ENCODE measurements at regions not wholly inside any gene's neighbourhood (a gene's known extent, or its start where the extent isn't known, plus 50 kb on each side); places are given as distances from the start of the nearest gene placed in this dataset.
"Not testable (repeated sequence)": the region's sequence is repeated elsewhere in the genome, so short reads cannot be mapped to it uniquely, and the experiment has no call there.

DNA sequence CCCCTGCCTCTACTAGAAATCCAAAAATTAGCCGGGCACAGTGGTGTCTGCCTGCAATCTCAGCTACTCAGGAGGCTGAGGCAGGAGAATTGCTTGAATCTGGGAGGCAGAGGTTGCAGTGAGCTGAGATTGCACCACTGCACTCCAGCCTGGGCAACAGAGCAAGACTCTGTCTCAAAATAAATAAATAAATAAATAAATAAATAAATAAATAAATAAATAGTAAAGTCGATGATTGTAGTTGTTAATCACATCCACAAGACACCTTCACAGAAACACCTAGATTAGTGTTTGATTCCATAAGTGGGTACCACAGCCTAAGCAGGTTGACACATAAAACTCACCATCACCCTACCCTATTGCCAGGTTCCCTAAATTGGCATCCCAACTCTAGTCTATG lies 1199.0 kb downstream of the TYW1 start:
- not testable (repeated sequence) for DNase-seq

GRCh38 chr7:68200051-68200670 lies 1203.5 kb downstream of the TYW1 start:
- no peak for DNase-seq

DNA sequence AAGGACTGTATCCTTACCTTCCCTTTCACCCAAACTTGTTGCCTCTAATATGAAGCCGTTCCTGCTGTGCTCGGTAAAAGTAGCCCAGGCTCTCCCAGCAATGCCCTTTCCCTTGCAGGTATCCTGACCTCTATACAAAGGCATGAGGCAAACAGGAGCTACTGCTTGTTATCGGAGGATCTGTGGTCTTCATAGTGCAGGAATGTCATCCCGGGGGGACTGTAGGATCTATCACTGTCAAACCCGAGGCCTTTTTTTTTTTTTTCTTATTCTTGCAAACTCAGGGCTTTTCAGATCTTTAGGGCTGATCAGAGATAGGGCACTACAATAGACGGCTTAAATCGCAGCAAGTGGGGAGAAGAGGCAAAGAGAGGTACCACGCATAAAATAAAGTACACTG lies 1206.6 kb downstream of the TYW1 start:
- DNase-seq: no peak

GRCh38 chr7:68205826-68206225 lies 1209.2 kb downstream of the TYW1 start:
- DNase-seq: no peak

GRCh38 chr7:68206946-68207485 lies 1210.4 kb downstream of the TYW1 start:
- no peak for DNase-seq

DNA sequence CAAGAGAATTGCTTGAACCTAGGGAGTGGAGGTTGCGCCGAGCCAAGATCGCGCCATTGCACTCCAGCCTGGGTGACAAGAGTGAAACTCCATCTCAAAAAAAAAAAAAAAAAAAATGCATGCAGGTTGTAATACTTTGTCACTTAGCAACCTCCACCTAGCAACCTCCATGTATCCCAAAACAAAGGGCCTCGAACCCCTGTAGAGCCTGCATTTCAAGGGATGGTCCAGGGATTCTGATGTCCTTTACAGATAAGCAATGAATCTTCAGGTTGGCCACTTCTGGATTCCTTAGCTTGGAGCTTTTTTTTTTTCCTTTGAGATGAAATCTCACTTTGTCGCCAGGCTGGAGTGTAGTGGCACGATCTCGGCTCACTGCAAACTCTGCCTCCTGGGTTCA lies 1211.0 kb downstream of the TYW1 start:
- no peak for DNase-seq

- no peak for DNase-seq
Measured at GRCh38 chr7:68209486-68209885, 1212.9 kb downstream of the TYW1 start.

GRCh38 chr7:68213838-68214237 lies 1217.2 kb downstream of the TYW1 start:
- no peak for DNase-seq

DNA sequence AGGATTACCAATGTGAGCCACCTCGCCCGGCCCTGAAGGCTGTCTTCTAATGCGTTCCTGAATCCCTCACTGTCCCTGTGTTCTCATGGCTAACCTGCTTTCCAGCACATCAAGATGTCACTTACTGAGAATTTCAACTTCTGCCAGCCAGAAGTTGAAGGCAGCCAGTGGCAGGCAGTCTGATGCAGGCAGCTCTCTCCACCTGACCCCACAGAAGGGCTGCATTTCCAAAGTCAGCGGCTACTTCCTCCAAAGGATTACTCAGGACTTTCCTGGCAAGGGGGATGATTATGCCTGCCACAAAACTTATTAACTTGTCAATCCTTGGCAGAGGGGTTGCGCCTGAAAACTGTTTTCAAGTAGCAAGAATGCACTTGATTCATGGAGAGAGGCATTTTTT lies 1219.4 kb downstream of the TYW1 start:
- DNase-seq: no peak

DNA sequence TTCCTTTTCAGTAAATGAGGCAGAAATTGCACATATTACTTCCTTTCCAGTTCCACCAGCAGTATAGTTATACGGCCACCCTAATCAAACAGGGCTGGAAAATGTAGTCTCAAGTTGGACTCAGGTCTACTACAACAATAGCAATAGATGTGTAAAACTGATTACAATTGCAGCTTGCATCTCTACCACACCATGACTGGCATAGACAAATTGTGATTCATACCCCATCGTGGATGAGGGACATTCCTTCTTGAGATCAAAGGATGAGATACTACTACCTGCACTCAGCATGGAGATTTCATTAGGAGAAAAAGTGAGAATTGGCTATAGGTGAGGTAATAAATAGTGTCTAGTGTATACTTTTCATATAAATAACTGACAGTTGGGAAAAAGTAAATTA lies 1220.8 kb downstream of the TYW1 start:
- no peak for DNase-seq

GRCh38 chr7:68218461-68218860 lies 1221.8 kb downstream of the TYW1 start:
- no peak for DNase-seq

GRCh38 chr7:68222311-68222710 lies 1225.7 kb downstream of the TYW1 start:
- no peak for DNase-seq

DNA sequence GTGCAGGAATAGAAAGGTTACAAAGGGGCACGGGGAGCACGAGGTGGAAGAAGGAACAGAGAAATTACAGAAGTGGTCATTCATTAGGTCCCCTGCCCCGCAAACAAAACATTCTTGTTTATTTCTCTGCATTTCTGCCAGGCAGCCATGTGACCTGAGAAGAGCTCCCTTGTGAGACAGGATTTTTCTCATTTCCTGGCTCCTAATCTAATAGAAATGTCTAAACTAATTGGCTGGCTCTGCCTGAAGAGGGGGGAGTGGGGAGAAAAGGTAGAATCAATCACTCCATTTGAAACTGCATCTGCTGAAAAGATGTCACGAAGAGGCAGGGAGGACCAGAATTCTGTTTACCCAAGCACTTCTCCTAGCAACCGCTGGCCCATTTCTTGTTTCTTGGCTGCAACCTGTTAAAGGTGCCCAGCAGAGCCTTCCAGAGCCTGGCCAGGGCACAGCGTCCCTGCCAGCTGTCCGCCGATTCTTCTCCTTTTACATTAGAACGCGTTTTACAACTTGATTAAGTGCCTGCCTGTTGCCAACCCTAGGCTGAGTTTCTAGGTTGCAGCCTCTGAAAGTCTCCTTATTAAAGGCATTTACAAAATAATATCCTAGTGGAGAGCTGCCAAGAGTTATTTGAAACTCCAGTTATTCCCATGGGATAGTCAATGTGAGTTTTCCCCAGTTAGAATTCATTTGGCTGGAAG lies 1227.6 kb downstream of the TYW1 start:
- no peak for DNase-seq

DNA sequence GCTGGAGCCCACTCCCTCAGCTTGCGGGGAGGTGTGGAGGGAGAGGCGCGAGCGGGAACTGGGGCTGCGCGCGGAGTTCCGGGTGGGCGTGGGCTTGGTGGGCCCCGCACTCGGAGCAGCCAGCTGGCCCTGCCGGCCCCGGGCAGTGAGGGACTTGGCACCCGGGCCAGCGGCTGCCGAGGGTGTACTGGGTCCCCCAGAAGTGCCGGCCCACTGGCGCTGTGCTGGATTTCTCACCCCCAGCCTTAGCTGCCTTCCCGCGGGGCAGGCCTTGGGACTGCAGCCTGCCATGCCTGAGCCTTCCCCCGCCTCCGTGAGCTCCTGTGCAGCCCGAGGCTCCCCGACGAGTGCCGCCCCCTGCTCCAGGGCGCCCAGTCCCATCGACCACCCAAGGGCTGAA lies 1234.4 kb downstream of the TYW1 start:
- not testable (repeated sequence) for DNase-seq

DNA sequence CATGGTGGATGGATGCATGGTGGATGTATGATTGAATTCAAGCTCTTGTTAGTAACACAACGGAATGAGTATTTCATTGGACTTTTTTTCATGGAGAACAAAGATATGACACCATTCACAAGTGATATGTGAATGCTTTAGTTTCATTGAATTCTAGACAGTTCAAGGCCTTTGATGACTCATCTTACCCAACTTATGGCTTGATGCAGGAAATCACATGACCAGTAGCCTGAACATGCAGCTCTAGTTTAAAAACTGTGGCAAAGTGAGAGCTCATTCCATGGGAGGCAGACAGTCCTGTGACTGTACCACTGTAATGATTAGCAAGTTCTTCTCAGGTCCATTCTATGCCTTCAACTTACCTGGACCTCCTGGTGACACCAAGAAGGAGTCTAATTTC lies 1239.3 kb downstream of the TYW1 start:
- no peak for DNase-seq

GRCh38 chr7:68238204-68238805 lies 1241.7 kb downstream of the TYW1 start:
- no peak for DNase-seq

- no peak for DNase-seq
Measured at GRCh38 chr7:68243128-68243527, 1246.5 kb downstream of the TYW1 start.

- no peak for DNase-seq
Measured at GRCh38 chr7:68244389-68244788, 1247.8 kb downstream of the TYW1 start.

- no peak for DNase-seq
Measured at GRCh38 chr7:68245688-68246087, 1249.1 kb downstream of the TYW1 start.

- no peak for DNase-seq
Measured at GRCh38 chr7:68246189-68246633, 1249.6 kb downstream of the TYW1 start.

DNA sequence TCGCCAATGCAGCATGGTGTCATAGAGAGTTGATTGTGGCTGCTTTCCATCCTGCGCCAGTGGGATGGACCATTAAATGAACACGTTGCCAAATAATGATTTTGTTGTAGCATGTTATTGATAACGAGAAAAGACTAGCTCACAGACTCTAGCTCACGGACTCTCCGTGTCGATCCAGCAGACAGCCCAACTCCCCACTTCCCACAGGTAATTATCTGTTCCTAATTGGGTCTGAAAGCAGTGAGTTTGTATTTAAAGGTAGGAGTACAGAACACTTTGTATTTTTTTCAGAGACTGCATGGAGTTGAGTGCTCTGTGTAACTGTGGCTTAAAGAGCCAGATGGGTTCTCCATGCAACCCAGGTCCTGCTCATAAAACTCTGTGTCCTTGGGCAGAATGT lies 1250.5 kb downstream of the TYW1 start:
- DNase-seq: no peak

DNA sequence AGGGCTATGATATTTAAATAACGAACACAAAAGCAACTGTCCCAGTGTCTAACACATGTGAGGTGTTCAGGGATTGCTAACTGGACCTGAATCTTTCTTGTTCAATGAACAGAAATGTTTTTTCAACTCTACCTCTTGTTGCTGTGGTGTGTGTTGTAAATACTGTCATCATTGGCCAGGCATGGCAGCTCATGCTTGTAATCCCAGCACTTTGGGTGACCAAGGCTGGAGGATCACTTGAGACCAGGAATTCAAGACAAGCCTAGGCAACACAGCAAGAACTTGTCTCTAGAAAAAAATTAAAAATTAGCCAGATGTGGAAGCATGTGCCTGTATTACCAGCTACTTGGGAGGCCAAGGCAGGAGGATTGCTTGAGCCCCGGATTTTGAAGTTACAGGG lies 1250.9 kb downstream of the TYW1 start:
- no peak for DNase-seq

DNA sequence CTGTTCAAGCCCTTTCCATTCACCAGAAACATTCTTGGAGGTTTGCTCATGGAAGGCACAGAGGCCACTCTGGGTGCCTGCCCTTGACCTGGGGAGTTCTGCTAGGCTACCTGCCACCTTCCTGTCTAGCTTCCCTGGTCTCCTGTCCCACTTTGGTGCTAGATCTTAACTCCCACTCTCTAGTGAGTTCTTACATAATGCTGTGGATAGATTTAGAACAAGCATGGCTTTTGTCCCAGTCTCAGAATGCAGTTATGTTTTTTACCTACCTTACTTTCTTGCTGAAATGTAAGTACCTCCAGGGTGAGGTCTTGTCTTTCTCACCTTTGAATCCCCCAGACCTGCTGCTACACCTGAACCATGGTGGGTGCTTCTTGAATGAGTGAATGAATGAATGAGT lies 1252.3 kb downstream of the TYW1 start:
- DNase-seq: no peak

- no peak for DNase-seq
Measured at GRCh38 chr7:68249611-68250010, 1253.0 kb downstream of the TYW1 start.

Data from NK-92 treated with Interleukin-12 subunit alpha and Interleukin-12 subunit beta, amount 100 ng/mL, for 24 hours (cell line).